ENCODE measurements at regions not wholly inside any gene's neighbourhood (a gene's known extent, or its start where the extent isn't known, plus 50 kb on each side); places are given as distances from the start of the nearest gene placed in this dataset.

DNA sequence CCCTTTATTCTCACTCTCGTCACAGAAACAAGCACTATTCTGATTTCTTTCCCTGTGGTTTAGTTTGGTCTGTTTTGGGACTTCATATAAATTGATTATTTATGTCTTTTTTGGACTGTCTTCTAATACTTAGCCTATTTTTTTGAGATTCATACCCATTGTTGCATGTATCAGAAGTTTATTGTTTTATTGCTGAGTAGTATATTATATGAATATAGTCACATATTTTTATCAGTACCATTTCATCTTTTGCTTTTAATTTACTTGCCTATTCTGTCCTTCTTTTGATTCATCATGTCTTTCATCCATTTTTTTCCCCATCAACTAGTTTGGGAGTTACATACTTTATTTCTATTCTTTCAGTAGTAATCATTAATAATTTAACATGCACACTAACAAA, 112.0 kb downstream of the ID4 start:
- TF ChIP-seq, protein P1, sequence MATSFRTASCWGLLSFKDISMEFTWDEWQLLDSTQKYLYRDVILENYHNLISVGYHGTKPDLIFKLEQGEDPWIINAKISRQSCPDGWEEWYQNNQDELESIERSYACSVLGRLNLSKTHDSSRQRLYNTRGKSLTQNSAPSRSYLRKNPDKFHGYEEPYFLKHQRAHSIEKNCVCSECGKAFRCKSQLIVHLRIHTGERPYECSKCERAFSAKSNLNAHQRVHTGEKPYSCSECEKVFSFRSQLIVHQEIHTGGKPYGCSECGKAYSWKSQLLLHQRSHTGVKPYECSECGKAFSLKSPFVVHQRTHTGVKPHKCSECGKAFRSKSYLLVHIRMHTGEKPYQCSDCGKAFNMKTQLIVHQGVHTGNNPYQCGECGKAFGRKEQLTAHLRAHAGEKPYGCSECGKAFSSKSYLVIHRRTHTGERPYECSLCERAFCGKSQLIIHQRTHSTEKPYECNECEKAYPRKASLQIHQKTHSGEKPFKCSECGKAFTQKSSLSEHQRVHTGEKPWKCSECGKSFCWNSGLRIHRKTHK (tag by site-specific recombination; IDR thresholded peaks at IDR 0.05): no peak
- TF ChIP-seq, protein P2, sequence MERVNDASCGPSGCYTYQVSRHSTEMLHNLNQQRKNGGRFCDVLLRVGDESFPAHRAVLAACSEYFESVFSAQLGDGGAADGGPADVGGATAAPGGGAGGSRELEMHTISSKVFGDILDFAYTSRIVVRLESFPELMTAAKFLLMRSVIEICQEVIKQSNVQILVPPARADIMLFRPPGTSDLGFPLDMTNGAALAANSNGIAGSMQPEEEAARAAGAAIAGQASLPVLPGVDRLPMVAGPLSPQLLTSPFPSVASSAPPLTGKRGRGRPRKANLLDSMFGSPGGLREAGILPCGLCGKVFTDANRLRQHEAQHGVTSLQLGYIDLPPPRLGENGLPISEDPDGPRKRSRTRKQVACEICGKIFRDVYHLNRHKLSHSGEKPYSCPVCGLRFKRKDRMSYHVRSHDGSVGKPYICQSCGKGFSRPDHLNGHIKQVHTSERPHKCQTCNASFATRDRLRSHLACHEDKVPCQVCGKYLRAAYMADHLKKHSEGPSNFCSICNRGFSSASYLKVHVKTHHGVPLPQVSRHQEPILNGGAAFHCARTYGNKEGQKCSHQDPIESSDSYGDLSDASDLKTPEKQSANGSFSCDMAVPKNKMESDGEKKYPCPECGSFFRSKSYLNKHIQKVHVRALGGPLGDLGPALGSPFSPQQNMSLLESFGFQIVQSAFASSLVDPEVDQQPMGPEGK (tag by site-specific recombination; IDR thresholded peaks at IDR 0.05): no peak
- TF ChIP-seq, protein P3, sequence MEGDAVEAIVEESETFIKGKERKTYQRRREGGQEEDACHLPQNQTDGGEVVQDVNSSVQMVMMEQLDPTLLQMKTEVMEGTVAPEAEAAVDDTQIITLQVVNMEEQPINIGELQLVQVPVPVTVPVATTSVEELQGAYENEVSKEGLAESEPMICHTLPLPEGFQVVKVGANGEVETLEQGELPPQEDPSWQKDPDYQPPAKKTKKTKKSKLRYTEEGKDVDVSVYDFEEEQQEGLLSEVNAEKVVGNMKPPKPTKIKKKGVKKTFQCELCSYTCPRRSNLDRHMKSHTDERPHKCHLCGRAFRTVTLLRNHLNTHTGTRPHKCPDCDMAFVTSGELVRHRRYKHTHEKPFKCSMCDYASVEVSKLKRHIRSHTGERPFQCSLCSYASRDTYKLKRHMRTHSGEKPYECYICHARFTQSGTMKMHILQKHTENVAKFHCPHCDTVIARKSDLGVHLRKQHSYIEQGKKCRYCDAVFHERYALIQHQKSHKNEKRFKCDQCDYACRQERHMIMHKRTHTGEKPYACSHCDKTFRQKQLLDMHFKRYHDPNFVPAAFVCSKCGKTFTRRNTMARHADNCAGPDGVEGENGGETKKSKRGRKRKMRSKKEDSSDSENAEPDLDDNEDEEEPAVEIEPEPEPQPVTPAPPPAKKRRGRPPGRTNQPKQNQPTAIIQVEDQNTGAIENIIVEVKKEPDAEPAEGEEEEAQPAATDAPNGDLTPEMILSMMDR (tag by site-specific recombination; IDR thresholded peaks at IDR 0.05): no peak
- TF ChIP-seq SP2 (tag by site-specific recombination; IDR thresholded peaks at IDR 0.05) (no peak), ZNF174 (tag by site-specific recombination; IDR thresholded peaks at IDR 0.05) (no peak), ZNF239 (tag by site-specific recombination; IDR thresholded peaks at IDR 0.05) (no peak)
- TF ChIP-seq, protein P4, sequence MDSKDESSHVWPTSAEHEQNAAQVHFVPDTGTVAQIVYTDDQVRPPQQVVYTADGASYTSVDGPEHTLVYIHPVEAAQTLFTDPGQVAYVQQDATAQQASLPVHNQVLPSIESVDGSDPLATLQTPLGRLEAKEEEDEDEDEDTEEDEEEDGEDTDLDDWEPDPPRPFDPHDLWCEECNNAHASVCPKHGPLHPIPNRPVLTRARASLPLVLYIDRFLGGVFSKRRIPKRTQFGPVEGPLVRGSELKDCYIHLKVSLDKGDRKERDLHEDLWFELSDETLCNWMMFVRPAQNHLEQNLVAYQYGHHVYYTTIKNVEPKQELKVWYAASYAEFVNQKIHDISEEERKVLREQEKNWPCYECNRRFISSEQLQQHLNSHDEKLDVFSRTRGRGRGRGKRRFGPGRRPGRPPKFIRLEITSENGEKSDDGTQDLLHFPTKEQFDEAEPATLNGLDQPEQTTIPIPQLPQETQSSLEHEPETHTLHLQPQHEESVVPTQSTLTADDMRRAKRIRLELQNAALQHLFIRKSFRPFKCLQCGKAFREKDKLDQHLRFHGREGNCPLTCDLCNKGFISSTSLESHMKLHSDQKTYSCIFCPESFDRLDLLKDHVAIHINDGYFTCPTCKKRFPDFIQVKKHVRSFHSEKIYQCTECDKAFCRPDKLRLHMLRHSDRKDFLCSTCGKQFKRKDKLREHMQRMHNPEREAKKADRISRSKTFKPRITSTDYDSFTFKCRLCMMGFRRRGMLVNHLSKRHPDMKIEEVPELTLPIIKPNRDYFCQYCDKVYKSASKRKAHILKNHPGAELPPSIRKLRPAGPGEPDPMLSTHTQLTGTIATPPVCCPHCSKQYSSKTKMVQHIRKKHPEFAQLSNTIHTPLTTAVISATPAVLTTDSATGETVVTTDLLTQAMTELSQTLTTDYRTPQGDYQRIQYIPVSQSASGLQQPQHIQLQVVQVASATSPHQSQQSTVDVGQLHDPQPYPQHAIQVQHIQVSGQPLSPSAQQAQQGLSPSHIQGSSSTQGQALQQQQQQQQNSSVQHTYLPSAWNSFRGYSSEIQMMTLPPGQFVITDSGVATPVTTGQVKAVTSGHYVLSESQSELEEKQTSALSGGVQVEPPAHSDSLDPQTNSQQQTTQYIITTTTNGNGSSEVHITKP (tag by site-specific recombination; IDR thresholded peaks at IDR 0.05): no peak
